Hematopoietic multipotent progenitor cell (in vitro differentiated cells): ENCODE measurements at regions not wholly inside any gene's neighbourhood (a gene's known extent, or its start where the extent isn't known, plus 50 kb on each side); places are given as distances from the start of the nearest gene placed in this dataset.

Experiments used
- DNase-seq, 3 donors: peaks; one replicate each; pipeline ENCODE4 v3.0.0-alpha.2; 2011 to 2015; ENCODE audit warnings: low read depth in 2 of 3, low spot score in 2 of 3

- DNase-seq = no peak
Measured at GRCh38 chr2:120932881-120933280, 197.2 kb downstream of the GLI2 start.

- DNase-seq = no peak
Measured at GRCh38 chr2:120933693-120934573, 198.3 kb downstream of the GLI2 start.

- DNase-seq = no peak
Measured at GRCh38 chr2:120934574-120935338, 199.1 kb downstream of the GLI2 start.

- DNase-seq = no peak
Measured at GRCh38 chr2:120935339-120936313, 200.0 kb downstream of the GLI2 start.

GRCh38 chr2:120936476-120937334 is 201.0 kb downstream of the GLI2 start:
- no peak for DNase-seq

- DNase-seq = no peak
Measured at GRCh38 chr2:120937686-120938044, 202.0 kb downstream of the GLI2 start.

- no peak for DNase-seq
Measured at GRCh38 chr2:120938045-120938771, 202.5 kb downstream of the GLI2 start.

GRCh38 chr2:120939595-120940318 is 204.1 kb downstream of the GLI2 start:
- peak in 2 of 3 donors; percentile 9 to 57 for DNase-seq

- DNase-seq = no peak
Measured at GRCh38 chr2:120940319-120940696, 204.6 kb downstream of the GLI2 start.

GRCh38 chr2:120940726-120941256 is 205.1 kb downstream of the GLI2 start:
- no peak for DNase-seq

GRCh38 chr2:120941571-120942120 is 206.0 kb downstream of the GLI2 start:
- no peak for DNase-seq

GRCh38 chr2:120942658-120943057 is 207.0 kb downstream of the GLI2 start:
- no peak for DNase-seq

- no peak for DNase-seq
Measured at GRCh38 chr2:120943403-120944034, 207.9 kb downstream of the GLI2 start.

GRCh38 chr2:120944575-120944974 is 208.9 kb downstream of the GLI2 start:
- DNase-seq = no peak

- no peak for DNase-seq
Measured at GRCh38 chr2:120945091-120945490, 209.4 kb downstream of the GLI2 start.

- DNase-seq = no peak
Measured at GRCh38 chr2:120945832-120946499, 210.3 kb downstream of the GLI2 start.

- no peak for DNase-seq
Measured at GRCh38 chr2:120947327-120947726, 211.7 kb downstream of the GLI2 start.
